GM23248 (cell line): ENCODE measurements at regions not wholly inside any gene's neighbourhood (a gene's known extent, or its start where the extent isn't known, plus 50 kb on each side); places are given as distances from the start of the nearest gene placed in this dataset.

Experiments used
- EZH2 ChIP-seq: fragments of 200-600 bp; sonication (generic); IDR thresholded peaks from 2 replicates; pipeline ENCODE4 v1.6.1; 2018; ENCODE audit warnings: antibody characterized with exemption, mild to moderate bottlenecking; ENCODE audit not compliant: insufficient read depth, poor library complexity, severe bottlenecking
- EZH2phosphoT487 ChIP-seq: fragments of 200-600 bp; sonication (generic); IDR thresholded peaks from 2 replicates; pipeline ENCODE4 v1.6.1; 2018; ENCODE audit warnings: antibody characterized with exemption, moderate library complexity, mild to moderate bottlenecking, low read depth; ENCODE audit not compliant: insufficient read depth

DNA sequence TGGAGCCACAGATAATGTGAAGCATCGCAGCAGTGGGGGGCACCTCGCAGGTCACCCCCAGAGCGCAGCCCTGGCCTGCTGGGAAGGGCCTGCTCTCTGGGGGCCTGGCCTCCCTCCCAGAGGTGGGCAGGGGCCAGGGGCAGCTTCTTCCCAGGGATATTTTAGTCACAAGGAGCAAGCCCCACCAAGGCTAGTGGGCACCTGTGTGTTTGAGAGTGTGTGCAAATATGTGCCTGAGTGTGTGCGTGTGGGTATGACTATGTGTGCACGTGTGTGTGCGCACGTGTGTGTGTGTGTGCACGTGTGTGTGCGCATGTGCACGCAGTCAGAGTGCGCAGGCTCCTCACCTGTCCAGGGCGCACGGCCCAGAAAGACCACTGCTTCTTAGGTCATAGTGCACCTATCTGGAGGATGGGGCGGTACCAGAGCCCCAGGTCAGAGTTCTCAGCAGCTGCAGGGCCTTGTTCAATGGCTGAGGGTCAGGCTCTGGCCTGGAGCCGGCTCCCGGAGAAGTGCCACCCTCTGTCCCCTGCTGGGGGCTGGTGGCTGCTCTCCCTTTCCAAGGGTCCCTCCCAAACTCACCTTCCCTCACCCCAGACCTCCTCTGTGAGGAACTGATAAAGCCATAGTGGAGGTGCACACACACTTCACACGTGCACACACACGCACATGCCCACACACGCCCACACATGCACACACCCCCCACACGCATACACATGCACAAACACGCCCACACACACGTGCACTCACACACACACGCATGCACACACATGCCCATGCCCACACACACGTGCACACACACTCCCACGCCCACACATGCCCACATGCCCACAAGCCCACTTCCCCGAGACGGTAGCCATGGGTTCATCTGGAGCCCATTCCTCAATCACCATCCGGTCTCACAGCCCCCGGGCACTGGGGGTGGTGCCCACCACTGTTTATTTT lies 128.5 kb downstream of the KIF26A start:
- no peak for TF ChIP-seq EZH2phosphoT487
- no peak for TF ChIP-seq EZH2
